BLaER1 treated with 17β-estradiol and CSF1 and Interleukin-3, amounts not matched to agents 10 nM and 100 nM (cell line): ENCODE measurements at regions not wholly inside any gene's neighbourhood (a gene's known extent, or its start where the extent isn't known, plus 50 kb on each side); places are given as distances from the start of the nearest gene placed in this dataset.

Experiments used
- H3K27ac ChIP-seq, 11 experiments: shearing (Covaris generic); formaldehyde crosslinking; 2 replicates each; pipeline ENCODE4 v1.8.1; 2022
- H3K27me3 ChIP-seq, 11 experiments: shearing (Covaris generic); formaldehyde crosslinking; 2 replicates each; pipeline ENCODE4 v1.8.1; 2022
- H3K36me3 ChIP-seq, 11 experiments: shearing (Covaris generic); formaldehyde crosslinking; 2 replicates each; pipeline ENCODE4 v1.8.1; 2022
- H3K4me1 ChIP-seq, 10 experiments: shearing (Covaris generic); formaldehyde crosslinking; 2 replicates each; pipeline ENCODE4 v1.8.1; 2022
- H3K4me2 ChIP-seq, 11 experiments: shearing (Covaris generic); formaldehyde crosslinking; 2 replicates each; pipeline ENCODE4 v1.8.1; 2022
- H3K4me3 ChIP-seq, 10 experiments: shearing (Covaris generic); formaldehyde crosslinking; 2 replicates each; pipeline ENCODE4 v1.8.1; 2022
- H3K9ac ChIP-seq, 11 experiments: shearing (Covaris generic); formaldehyde crosslinking; 2 replicates each; pipeline ENCODE4 v1.8.1; 2022
- H3K9me3 ChIP-seq, 11 experiments: shearing (Covaris generic); formaldehyde crosslinking; replicated peaks in 1 of 11; 2 replicates each; pipeline ENCODE4 v1.8.1; 2022
- H4K20me1 ChIP-seq, 11 experiments: shearing (Covaris generic); formaldehyde crosslinking; 2 replicates each; pipeline ENCODE4 v1.8.1; 2022
- Cebpa-rat ChIP-seq, 11 experiments: shearing (Covaris generic); IDR thresholded peaks; 2 replicates each; pipeline ENCODE4 v1.8.1; 2022

DNA sequence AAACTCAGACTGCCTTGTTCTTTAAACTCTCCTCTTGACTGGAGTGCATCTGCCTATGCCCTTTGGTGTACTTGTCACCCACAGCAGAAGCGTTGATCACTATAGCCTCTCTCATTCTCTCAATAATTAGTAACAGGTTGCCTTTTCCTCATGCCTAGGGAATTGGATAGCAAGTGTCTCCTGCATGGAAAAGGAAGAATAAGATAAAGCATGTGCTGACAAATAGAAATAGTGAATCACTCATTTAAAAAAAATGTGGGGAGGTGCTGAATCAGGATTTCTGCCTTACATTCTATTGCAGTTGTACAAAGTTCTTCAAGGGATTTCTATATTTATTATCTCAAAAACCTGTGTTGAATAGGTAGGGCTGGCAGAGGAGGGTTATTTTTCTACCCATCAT is 323.0 kb downstream of the TXNL1 start:
- Histone ChIP-seq H3K4me1 (peaks cover 6 to 57% (median 24%) of the 10 kb centered on the region in 10 experiments; a peak in 16 of 20 replicates), H3K27me3 (no peaks in the 10 kb centered on the region), H3K4me3 (no peak overlapping the region), H3K36me3 (no peaks in the 10 kb centered on the region), H4K20me1 (no peaks in the 10 kb centered on the region), H3K27ac (no peak overlapping the region), H3K4me2 (peak overlapping the region in 2 of 11 experiments; percentile 13 to 45; a peak in 3 of 22 replicates), H3K9me3 (no peaks in the 10 kb centered on the region; a peak in 1 of 22 replicates), H3K9ac (no peak overlapping the region)
- no peak for TF ChIP-seq Cebpa-rat (IDR thresholded peaks at IDR 0.05)

DNA sequence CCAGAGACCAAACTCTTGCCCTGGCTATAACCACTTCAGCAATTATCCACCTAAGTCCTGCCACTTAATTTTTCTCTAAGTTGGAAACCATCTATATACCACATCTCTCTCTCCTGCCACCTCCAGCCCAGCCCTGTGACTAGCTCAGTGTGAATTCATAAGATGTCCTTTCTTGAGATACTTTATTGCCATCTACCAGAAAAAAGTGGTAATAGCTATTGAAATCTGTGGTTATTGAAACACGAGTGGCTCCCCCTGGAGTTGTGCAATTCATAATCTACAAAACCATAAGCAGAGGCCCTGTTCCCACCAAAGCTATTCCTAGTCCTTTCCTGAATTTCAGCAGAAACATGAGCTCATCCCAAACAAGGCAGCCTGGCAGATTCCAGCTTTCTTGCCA is 324.0 kb downstream of the TXNL1 start:
- Histone ChIP-seq H4K20me1 (no peaks in the 10 kb centered on the region), H3K9ac (no peak overlapping the region), H3K9me3 (no peaks in the 10 kb centered on the region; a peak in 1 of 22 replicates), H3K27ac (no peak overlapping the region), H3K4me2 (peak overlapping the region in 4 of 11 experiments; percentile 11 to 38 (median 22); a peak in 4 of 22 replicates), H3K27me3 (no peaks in the 10 kb centered on the region), H3K4me1 (peaks cover 1 to 52% (median 22%) of the 10 kb centered on the region in 10 experiments), H3K36me3 (no peaks in the 10 kb centered on the region), H3K4me3 (no peak overlapping the region)
- no peak for TF ChIP-seq Cebpa-rat (IDR thresholded peaks at IDR 0.05)

DNA sequence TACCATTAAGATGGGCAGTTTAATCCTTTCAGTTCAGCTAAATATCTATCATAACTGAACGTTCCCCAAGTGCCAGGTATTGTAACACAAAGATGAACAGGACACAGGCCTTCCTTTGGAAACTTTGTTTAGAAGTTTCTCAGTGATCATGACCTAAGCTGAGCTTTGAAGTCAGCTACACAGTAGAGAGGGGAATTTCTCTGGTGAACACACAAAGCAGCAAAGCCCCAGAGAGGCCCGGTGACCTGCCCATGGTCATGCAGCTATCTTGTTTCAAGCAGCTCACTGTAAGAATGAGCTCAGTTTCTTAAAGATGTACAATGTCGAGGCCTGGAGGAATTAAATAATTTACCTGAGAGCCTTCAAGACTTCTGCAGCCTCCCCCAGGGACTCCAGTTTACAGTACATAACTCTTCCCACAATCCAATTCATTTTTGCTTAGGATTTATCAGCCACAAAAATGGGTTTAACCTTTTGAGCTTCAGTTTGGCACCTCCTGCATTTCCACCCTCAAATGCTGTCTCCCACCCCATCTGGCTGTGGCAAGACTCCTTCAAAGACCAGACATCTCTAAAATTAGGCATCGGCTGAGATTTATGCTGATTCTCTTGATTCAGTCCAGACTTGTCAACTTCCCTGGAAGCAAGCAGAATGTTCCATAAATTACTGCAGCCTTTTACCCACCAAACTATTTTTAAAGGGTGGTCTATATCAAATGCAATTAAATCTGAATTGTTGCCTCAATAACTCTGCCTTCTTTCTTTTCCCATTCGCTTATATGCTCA is 325.6 kb downstream of the TXNL1 start:
- Histone ChIP-seq H3K9me3 (no peaks in the 10 kb centered on the region; a peak in 1 of 22 replicates), H3K27me3 (no peaks in the 10 kb centered on the region), H4K20me1 (no peaks in the 10 kb centered on the region), H3K4me2 (peak overlapping the region in 2 of 11 experiments; percentile 26; a peak in 2 of 22 replicates), H3K27ac (no peak overlapping the region), H3K4me3 (no peak overlapping the region), H3K4me1 (peaks cover 13 to 52% (median 33%) of the 10 kb centered on the region in 10 experiments), H3K36me3 (no peaks in the 10 kb centered on the region), H3K9ac (no peak overlapping the region)
- TF ChIP-seq Cebpa-rat (IDR thresholded peaks at IDR 0.05), result no peak

DNA sequence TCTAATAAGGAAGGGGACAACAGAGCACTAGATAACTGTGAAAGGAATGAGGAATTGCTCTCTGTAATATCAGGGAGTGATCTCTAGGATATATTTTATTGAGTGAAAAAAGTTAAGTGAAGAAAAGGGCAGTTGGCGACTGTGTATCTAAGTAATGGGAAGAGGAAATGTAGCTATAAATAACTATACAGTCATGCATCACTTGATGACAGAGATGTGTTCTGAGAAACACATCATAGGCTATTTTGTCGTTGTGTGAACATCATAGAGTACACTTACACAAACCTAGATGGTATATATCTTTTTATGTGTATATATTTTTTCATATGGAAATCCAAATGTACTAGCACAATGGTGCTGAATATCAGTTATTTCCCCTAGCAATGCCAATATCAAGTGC is 329.3 kb downstream of the TXNL1 start:
- peak overlapping the region in 6 of 11 experiments; percentile 4 to 47 (median 18); a peak in 7 of 22 replicates for H3K27ac ChIP-seq
- TF ChIP-seq Cebpa-rat (IDR thresholded peaks at IDR 0.05), result no peak
- no peak overlapping the region for H3K4me3 ChIP-seq
- no peak overlapping the region for H3K9ac ChIP-seq
- H3K4me2 ChIP-seq, result peak overlapping the region; percentile 36 to 81 (median 56)
- peaks cover 18 to 53% (median 40%) of the 10 kb centered on the region in 10 experiments for H3K4me1 ChIP-seq
- H3K9me3 ChIP-seq, result no peaks in the 10 kb centered on the region
- no peaks in the 10 kb centered on the region for H4K20me1 ChIP-seq
- H3K36me3 ChIP-seq, result no peaks in the 10 kb centered on the region
- no peaks in the 10 kb centered on the region for H3K27me3 ChIP-seq

DNA sequence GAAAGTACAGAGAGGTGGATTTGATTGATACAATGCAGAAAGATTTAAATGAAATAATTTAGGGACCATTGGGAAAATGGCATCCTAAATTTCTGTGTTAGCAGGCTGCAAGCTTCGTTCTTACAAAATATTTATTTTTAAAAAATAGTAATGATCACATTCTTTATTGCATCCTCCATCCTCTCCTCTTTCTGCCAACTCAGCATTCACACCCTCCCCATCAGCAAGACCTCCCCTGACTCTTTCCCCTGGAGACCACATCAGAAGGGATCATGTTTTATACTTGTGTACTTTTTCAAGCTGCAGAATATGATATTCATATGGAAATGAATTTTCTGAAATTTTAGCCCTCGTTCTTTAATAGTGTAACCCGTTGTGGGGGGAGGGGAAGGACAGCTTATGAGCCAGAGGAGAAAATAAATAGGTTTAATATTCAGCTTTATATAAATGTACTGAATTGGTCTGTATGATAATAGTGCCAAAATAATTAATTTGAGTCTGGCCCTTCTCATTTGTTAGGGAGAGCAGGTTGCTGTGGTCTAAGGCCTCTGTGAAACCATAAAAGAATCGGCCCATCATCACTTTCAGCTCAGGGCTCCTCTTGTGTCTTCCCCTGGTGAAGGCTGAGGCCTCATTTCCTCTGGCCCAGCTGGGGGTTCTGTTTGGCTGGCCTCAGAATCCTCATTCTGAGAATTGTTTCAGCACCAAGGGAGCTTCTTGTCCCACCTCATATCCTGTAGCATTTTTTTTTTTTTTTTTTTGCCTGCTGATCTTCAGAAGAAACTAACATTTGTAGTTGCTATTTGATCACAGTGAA is 330.8 kb downstream of the TXNL1 start:
- no peaks in the 10 kb centered on the region for H3K27me3 ChIP-seq
- H3K36me3 ChIP-seq, result no peaks in the 10 kb centered on the region
- no peak overlapping the region; a peak in 2 of 22 replicates for H3K27ac ChIP-seq
- no peaks in the 10 kb centered on the region for H4K20me1 ChIP-seq
- H3K4me1 ChIP-seq, result peaks cover 18 to 41% (median 31%) of the 10 kb centered on the region in 10 experiments
- TF ChIP-seq Cebpa-rat (IDR thresholded peaks at IDR 0.05), result no peak
- H3K9ac ChIP-seq, result no peak overlapping the region
- peak overlapping the region in 10 of 11 experiments; percentile 19 to 76 (median 52); a peak in 18 of 22 replicates for H3K4me2 ChIP-seq
- no peaks in the 10 kb centered on the region for H3K9me3 ChIP-seq
- H3K4me3 ChIP-seq, result no peak overlapping the region

DNA sequence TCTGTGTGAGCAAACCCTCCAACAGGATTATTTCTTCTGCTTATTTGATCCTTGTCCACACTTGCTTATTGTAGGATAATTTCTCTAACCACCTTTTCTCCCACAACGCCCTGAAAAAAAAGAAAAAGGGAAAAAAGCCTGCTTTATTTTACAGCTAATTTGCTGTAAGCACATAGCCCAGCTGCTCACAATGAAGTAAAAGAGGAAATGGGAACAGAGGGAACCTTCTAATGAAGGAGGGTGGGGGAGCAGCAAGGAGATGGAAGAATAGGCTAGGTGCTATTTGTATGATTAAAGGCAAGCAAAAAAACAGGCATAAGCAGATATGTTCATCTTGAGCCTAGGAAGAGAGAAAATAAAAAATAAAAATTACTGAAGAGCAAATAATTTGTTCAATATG is 331.6 kb downstream of the TXNL1 start:
- no peak overlapping the region for H3K4me3 ChIP-seq
- H3K9me3 ChIP-seq, result no peaks in the 10 kb centered on the region
- H3K4me1 ChIP-seq, result peaks cover 18 to 41% (median 30%) of the 10 kb centered on the region in 10 experiments
- no peaks in the 10 kb centered on the region for H3K27me3 ChIP-seq
- no peak for TF ChIP-seq Cebpa-rat (IDR thresholded peaks at IDR 0.05)
- no peaks in the 10 kb centered on the region for H3K36me3 ChIP-seq
- no peak overlapping the region for H3K27ac ChIP-seq
- no peaks in the 10 kb centered on the region for H4K20me1 ChIP-seq
- no peak overlapping the region for H3K9ac ChIP-seq
- peak overlapping the region in 2 of 11 experiments; percentile 1 to 44; a peak in 4 of 22 replicates for H3K4me2 ChIP-seq

DNA sequence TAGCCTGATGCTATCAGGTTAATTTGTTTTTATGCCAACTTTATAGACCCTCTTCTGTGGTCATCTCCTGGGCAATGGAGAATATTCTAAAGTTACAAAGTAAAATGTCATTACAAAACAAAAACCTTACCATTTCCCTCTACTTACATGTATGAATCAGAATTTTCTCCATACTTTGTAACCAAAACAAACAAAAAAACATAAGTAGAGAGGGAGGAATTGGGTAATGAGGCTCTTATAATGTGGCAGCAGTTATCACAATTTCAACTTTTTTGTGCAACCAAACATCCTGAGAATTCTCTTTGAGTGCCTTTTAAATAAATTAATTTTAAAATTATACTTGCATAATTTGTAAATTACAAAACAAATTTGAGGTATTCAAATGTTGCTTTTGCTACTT is 332.8 kb downstream of the TXNL1 start:
- Histone ChIP-seq H3K27ac (no peak overlapping the region), H3K9me3 (no peaks in the 10 kb centered on the region)
- no peak for TF ChIP-seq Cebpa-rat (IDR thresholded peaks at IDR 0.05)

DNA sequence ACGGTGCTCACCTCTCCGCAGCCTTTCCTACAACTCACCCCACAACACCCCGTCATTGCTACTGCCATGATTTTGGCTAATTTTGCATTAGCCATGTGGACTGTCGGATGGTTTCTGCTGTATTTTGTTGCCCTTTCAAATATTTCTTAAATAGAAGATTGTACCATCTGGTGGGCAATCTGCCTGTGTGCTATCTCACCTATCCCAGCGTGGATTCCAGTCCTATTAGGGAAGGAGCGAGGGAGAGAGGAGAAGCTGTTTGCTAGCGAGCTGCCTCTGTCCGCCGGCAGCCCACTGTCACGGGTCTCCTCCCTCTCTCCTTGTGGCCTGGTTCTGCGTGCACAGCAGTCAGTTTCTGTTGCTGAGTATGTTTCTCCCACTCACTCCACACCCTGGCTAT is 336.2 kb downstream of the TXNL1 start:
- no peaks in the 10 kb centered on the region for H3K27me3 ChIP-seq
- no peak overlapping the region for H3K27ac ChIP-seq
- no peak for TF ChIP-seq Cebpa-rat (IDR thresholded peaks at IDR 0.05)
- no peak overlapping the region for H3K4me3 ChIP-seq
- H4K20me1 ChIP-seq, result no peaks in the 10 kb centered on the region
- peaks cover 0 to 27% (median 3%) of the 10 kb centered on the region in 10 experiments; a peak in 10 of 20 replicates for H3K4me1 ChIP-seq
- H3K9me3 ChIP-seq, result peaks cover 0 to 3% (median 1%) of the 10 kb centered on the region in 11 experiments; a peak in 7 of 22 replicates
- no peak overlapping the region for H3K9ac ChIP-seq
- no peak overlapping the region for H3K4me2 ChIP-seq
- no peaks in the 10 kb centered on the region for H3K36me3 ChIP-seq

More for the DNA sequence above, 332.8 kb downstream of the TXNL1 start:
- Histone ChIP-seq H3K27me3 (no peaks in the 10 kb centered on the region), H4K20me1 (no peaks in the 10 kb centered on the region), H3K9ac (no peak overlapping the region), H3K4me2 (no peak overlapping the region), H3K4me1 (peaks cover 18 to 41% (median 30%) of the 10 kb centered on the region in 10 experiments), H3K36me3 (no peaks in the 10 kb centered on the region), H3K4me3 (no peak overlapping the region)

DNA sequence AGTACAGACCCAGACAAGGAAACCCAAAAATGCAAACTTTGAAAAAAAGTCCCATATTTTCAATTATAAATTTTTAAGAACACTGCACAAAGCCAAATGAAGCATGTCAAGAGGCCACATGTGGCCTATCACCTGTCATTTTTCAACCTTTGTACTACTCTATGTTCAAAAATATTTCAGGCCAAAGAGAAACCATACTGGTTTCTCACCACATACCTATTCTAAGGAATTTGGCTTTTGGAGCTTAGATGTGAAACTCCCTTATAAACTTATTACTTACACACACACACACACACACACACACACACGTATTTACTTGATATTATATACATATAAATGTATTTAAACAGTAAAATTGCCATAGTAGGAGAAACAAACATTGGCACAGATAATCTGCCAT is 338.7 kb downstream of the TXNL1 start:
- Histone ChIP-seq H4K20me1 (no peaks in the 10 kb centered on the region), H3K27me3 (no peaks in the 10 kb centered on the region), H3K9me3 (peaks cover 0 to 10% (median 4%) of the 10 kb centered on the region in 11 experiments; a peak in 8 of 22 replicates), H3K36me3 (no peaks in the 10 kb centered on the region), H3K27ac (no peak overlapping the region), H3K9ac (no peak overlapping the region), H3K4me3 (no peak overlapping the region), H3K4me2 (peak overlapping the region in 1 of 11 experiments; percentile 42; a peak in 1 of 22 replicates), H3K4me1 (peaks cover 7 to 24% (median 12%) of the 10 kb centered on the region in 10 experiments)
- no peak for TF ChIP-seq Cebpa-rat (IDR thresholded peaks at IDR 0.05)
